Right lobe of liver (tissue), 4 donors: ENCODE measurements at regions not wholly inside any gene's neighbourhood (a gene's known extent, or its start where the extent isn't known, plus 50 kb on each side); places are given as distances from the start of the nearest gene placed in this dataset.

Experiments
- POLR2A ChIP-seq: fragments of 450-650 bp; IDR thresholded peaks from one replicate; pipeline ENCODE4 v1.6.1; 2017; ENCODE audit warnings: antibody characterized with exemption, mild to moderate bottlenecking
- TF ChIP-seq, protein P1 (sequence below), 4 donors: fragments of 200-600 bp in 3 of 4; fragments of 450-650 bp in 1 of 4; IDR thresholded peaks; one replicate each; pipeline versions ENCODE4 v1.5.1 to v1.8.0; 2016 to 2022; ENCODE audit warnings: antibody characterized with exemption in 4 of 4, mild to moderate bottlenecking in 2 of 4
- donor health status: DM: no; HTN: no; CAD: no.
- donor health status: DM: no; HTN: no; CAD: no.
- donor health status: DM: no; HTN: yes; CAD: no.

DNA sequence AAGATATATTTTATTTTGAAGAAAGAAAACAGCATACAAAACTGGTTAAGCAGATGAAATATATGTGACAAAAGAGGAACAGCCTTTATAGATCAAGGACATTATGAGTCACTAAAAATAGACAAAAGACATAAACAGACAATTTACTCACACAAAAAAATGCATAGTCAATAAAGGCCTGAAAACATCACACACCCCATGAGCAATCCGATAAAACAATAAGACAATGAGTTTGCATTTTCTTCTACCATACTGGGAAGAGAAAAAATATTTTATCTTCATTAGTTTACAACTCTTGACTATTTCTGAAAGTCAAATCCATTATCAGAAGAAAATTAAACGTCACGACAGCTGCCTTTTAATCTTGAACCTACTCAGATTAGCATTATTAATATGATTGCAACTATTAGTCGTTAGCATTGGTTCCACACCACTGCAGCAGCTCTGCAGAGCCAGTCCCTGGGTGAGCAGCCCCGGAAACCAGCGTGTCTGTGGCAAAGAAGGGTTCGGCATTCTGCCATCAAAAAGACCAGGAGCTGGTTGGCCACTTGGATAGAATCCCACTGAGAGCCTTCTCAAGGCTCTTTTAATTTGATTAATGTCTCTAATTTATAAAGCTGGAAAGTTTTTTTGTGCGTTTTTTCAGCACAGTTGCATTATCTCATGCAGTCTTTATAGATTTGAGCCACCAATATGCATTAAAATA, 305.4 kb upstream of the SHH start:
- TF ChIP-seq, protein P1, sequence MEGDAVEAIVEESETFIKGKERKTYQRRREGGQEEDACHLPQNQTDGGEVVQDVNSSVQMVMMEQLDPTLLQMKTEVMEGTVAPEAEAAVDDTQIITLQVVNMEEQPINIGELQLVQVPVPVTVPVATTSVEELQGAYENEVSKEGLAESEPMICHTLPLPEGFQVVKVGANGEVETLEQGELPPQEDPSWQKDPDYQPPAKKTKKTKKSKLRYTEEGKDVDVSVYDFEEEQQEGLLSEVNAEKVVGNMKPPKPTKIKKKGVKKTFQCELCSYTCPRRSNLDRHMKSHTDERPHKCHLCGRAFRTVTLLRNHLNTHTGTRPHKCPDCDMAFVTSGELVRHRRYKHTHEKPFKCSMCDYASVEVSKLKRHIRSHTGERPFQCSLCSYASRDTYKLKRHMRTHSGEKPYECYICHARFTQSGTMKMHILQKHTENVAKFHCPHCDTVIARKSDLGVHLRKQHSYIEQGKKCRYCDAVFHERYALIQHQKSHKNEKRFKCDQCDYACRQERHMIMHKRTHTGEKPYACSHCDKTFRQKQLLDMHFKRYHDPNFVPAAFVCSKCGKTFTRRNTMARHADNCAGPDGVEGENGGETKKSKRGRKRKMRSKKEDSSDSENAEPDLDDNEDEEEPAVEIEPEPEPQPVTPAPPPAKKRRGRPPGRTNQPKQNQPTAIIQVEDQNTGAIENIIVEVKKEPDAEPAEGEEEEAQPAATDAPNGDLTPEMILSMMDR (IDR thresholded peaks at IDR 0.05), result no peak
- no peak for TF ChIP-seq POLR2A
